Suprapubic skin (tissue), 4 donors: ENCODE measurements at regions not wholly inside any gene's neighbourhood (a gene's known extent, or its start where the extent isn't known, plus 50 kb on each side); places are given as distances from the start of the nearest gene placed in this dataset.

Experiments used
- CTCF ChIP-seq, 2 donors: fragments of 200-600 bp in 1 of 2; fragments of 450-650 bp in 1 of 2; sonication (generic) in 1 of 2; IDR thresholded peaks; one replicate each; pipeline ENCODE4 v1.5.1; 2016 to 2019; ENCODE audit warnings: antibody characterized with exemption in 2 of 2, mild to moderate bottlenecking in 1 of 2, moderate library complexity in 1 of 2
- EP300 ChIP-seq: sonication (generic); formaldehyde crosslinking; IDR thresholded peaks from one replicate; pipeline ENCODE4 v1.6.1; 2017; ENCODE audit warnings: antibody characterized with exemption
- POLR2A ChIP-seq, 2 donors: fragments of 450-650 bp; IDR thresholded peaks; one replicate each; pipeline ENCODE4 v1.6.1; 2017; ENCODE audit warnings: antibody characterized with exemption in 2 of 2, mild to moderate bottlenecking in 2 of 2, moderate library complexity in 2 of 2
- POLR2AphosphoS5 ChIP-seq, 3 donors: sonication (generic); formaldehyde crosslinking; IDR thresholded peaks; one replicate each; pipeline ENCODE4 v1.6.1; 2017; ENCODE audit warnings: antibody characterized with exemption in 3 of 3

GRCh38 chr7:82506702-82507101, 63.1 kb upstream of the CACNA2D1 start:
- TF ChIP-seq POLR2A (IDR thresholded peaks at IDR 0.05) (no peak), CTCF (IDR thresholded peaks at IDR 0.05) (no peak), POLR2AphosphoS5 (IDR thresholded peaks at IDR 0.05) (no peak), EP300 (no peak)
